HepG2 (cell line): ENCODE measurements at regions not wholly inside any gene's neighbourhood (a gene's known extent, or its start where the extent isn't known, plus 50 kb on each side); places are given as distances from the start of the nearest gene placed in this dataset.

Experiments
- CEBPB ChIP-seq: IDR thresholded peaks from 2 replicates; pipeline ENCODE4 v1.6.1; 2011; ENCODE audit warnings: low read depth, low read length, improper control_type of control experiment, borderline replicate concordance
- SIX4 ChIP-seq: sonication (generic); formaldehyde crosslinking; IDR thresholded peaks from 2 replicates; pipeline ENCODE4 v1.4.0; 2020; ENCODE audit warnings: missing genetic modification reagents

DNA sequence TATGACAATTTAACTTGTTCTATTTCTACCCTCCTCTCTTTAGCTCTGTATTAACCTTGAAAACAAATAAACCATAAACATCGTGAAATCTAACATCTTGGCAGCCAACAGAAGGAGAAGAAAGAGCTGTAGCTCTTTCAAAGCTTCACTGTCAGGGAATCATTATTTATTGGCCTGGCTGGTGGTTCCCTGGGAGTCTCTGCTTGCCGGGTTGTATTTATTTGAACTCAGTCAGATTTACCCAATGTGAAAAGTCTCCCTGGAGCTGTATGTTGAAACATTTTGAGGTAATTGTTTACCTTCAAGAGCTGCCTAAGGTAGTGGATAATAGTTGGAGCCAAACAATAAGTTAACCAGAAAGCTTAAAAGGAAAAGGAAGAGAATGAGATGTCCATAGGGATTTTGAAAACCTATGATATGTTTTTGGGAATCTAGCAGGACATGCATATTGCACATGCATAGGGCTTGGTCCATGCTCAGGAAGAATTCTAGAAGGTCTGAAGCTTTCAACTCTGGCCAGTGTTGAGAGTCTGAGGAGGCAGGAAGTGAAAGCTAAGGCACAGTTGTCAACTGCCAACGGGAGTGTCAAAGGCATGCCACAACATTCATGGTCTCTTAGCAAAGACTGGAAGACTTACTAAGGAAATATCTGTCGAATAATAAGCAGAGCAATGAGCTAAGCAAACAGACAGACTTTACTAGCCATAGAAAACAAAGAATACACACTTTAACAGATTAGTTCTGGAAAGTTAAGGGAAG, 621.6 kb downstream of the PCDH7 start:
- no peak for TF ChIP-seq SIX4
- no peak for TF ChIP-seq CEBPB
